Skin of body (tissue), 1 donor: ENCODE measurements at regions not wholly inside any gene's neighbourhood (a gene's known extent, or its start where the extent isn't known, plus 50 kb on each side); places are given as distances from the start of the nearest gene placed in this dataset.

Source experiments
- DNase-seq: peaks from one replicate; lab custom pipeline; 2025; lab: John Stamatoyannopoulos, UW

DNA sequence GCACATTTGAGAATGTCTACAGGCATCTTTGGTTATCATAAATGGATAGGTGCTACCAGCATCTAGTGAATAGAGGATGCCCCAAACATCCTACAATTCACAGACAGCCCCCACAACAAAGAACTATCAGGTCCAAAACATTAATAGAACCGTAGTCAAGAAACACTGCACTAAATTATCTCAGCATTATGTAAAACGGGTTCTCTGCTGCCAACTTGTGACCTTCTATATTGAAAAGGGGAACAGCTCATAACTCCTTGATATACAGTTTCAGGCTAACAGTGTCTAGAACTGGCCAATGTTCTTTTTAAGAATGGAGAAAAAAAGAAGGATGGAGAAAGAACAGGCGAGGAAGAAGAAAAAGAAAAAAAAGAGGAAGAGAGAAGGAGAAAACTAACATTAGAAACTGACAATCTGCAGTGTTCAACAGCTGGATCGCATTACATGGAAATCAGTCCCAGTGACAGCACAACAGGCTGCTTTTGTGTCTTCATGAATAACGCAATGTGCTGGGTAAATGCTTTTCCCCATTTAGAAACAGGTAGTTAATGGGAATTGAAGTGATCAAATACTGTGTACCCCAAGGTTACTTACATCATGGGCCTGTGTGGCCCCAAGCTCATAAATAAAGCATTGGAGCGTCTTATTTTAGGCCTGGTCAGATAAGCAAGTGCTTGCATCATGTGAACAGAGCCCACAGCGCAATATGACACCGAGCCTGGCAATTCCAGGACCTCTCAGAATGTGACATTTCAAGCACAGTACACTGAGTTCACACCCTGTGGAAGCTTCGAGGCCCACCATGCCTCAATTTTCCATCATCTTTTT, 339.5 kb downstream of the DHX15 start:
- peak; percentile 92 for DNase-seq

- no peak for DNase-seq
Measured at GRCh38 chr4:24243641-24244040, 340.7 kb downstream of the DHX15 start.

- no peak for DNase-seq
Measured at GRCh38 chr4:24241511-24241910, 342.8 kb downstream of the DHX15 start.

DNA sequence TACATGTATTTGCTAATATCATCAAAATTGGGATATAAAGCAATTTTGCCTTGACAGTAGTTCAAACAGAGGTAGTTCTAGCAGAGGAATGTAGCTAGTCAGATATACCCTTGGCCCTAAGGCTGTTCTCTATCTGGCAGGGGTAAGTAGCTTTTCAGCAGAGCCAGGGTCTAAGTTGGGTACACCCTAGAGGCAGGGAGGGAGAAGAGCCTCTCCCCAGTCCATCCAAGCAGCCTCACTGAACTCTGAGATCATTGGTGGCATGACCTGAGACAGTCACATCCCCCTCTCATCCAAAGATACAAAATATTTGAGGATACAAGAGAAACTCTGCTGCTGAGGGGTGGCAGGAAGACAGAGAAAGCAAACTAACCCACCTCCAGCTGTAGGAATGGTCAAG, 343.7 kb downstream of the DHX15 start:
- DNase-seq, result no peak

- no peak for DNase-seq
Measured at GRCh38 chr4:24237709-24238108, 346.6 kb downstream of the DHX15 start.

- no peak for DNase-seq
Measured at GRCh38 chr4:24236532-24236931, 346.7 kb upstream of the PPARGC1A start.

GRCh38 chr4:24236120-24236519, 346.3 kb upstream of the PPARGC1A start:
- DNase-seq, result no peak

- DNase-seq, result no peak
Measured at GRCh38 chr4:24235618-24236017, 345.8 kb upstream of the PPARGC1A start.

DNA sequence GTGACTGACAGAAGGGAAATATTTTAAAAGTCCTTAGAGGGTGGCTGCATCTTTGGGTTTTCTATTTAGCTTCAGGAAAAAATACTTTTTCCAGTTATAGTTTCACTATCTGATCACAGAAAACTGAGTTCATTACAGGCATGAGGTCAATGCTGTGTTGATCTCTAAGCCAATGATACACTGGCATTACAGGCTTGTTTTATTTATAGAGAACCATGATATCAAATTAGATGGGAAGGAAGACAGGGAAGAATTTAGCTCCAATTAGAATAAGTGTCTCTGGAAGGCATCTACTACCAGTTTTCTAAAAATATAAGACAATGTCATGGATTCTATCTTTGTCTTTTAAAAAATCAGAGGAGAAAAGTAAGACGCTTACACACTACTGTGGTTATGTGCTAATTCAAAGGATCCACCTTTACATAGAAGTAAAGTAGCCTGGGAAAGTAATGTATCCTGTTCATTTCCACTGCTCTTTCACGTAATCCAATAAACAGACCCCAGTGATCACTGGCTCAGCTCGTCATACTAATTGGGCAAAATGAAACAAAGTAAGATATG, 344.5 kb upstream of the PPARGC1A start:
- DNase-seq, result no peak

DNA sequence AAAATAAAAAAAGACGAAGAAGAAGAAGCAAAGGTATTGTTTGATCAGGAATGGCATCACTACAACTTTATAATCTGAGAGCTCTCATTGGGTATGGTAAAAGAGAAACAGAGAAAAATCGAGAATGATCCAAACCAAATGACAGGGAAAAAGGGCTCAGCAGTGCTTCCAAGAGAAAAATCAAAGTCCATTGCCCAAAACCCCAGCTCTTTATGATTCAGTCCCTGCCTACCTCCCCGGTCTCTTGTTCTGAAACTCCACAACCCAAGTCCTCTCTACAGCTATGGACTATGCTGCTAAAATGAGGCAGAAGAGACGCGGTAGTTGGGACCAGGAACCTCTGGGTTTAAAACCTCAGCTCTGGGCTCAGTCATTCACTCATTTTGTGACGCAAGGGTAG, 341.1 kb upstream of the PPARGC1A start:
- DNase-seq, result no peak

- DNase-seq, result no peak
Measured at GRCh38 chr4:24229978-24230377, 340.1 kb upstream of the PPARGC1A start.

DNA sequence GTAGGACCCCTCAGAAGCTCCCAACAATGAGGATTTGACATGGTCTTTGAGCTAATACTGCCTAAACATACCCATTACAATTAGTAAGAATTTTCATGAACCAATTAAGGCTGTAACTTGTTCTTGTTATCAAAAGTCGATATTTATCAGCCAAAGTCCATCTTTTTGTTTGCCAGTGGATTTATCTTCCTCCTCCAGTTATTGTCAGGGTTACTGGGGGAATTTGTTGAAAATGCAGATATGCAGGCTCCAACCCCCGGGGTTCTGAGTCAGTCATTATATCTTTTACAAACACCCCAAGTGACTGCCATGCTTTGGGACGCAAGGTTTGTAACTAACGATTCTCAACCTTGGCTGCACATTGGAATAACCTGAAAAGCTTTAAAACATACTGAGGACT, 338.8 kb upstream of the PPARGC1A start:
- DNase-seq, result no peak

DNA sequence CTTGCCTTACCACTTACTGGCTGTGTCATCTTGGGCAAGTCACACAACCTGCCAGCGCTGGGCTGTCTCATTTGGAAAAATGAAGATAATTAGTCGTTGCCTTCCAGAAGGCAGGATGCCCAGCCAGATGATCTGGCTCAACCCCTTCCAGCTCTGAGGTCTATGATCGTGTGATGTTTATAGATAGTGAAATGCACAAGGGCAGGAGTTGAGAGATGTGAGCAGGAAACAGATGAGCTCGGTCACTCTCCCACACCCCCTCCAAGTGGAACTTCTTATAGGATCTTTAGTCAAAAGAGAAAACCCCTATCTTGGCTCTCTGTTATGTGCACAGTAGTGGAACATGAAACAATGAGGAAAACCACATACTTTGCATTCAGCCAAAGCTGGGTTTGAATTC, 336.8 kb upstream of the PPARGC1A start:
- no peak for DNase-seq

DNA sequence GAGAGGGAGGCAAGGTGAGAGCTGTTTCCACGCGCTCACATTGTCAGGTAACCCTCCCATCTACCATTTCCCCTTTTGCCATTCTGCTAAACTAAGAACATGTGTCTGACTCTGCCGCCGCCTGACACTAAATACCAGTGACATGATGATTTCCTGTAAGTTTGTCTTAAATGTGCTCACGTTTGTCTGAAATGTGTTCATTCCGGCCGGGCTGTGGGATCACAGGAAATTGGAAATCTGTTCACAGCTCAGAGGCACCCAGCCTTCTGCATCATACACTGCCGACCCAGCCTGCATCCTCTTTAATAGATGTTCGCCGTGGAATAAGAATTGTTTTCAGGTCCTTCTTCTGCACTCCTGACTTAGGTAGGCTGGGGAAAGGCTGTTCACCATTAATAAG, 336.2 kb upstream of the PPARGC1A start:
- DNase-seq, result peak; percentile 28

- DNase-seq, result no peak
Measured at GRCh38 chr4:24224446-24224845, 334.6 kb upstream of the PPARGC1A start.

DNA sequence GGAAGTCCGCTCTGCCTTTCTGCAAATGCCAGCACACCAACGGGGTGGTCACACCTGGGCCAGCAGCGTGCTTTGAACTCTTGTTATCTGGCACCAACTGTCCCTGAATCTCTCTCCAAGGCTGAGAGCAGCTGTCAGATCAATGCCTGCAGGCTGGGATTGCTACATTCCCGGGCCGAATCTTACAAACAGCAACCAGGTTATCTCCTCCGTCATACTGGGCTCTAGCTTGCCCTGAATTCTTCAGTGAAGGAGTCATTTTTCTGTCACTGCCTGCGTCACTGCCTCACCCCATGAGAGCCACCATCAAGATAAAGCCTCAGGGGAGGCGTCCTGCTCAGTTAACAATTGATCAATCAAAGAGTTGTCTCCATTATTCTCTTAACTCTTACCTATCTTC, 329.4 kb upstream of the PPARGC1A start:
- DNase-seq, result no peak

GRCh38 chr4:24218566-24218965, 328.7 kb upstream of the PPARGC1A start:
- no peak for DNase-seq

DNA sequence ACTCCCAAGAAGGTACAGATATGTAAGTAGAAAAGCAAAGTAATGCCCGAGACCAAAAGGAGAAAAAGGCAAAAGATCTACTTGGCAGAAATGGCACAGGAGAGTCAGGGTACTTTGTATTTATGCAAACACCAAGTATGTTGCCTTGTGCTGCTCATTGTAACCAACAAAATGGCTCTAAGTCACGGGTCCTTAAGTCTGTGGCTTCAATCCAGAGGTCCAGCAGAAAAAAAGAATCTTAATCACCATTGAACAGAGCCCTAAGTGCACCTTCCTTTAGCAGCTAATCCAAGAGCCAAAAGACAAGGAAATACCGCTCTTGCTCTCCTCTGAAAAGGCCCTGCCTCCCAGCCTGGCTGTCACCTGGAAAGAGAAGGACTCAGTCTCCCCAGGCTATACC, 324.9 kb upstream of the PPARGC1A start:
- DNase-seq, result no peak

DNA sequence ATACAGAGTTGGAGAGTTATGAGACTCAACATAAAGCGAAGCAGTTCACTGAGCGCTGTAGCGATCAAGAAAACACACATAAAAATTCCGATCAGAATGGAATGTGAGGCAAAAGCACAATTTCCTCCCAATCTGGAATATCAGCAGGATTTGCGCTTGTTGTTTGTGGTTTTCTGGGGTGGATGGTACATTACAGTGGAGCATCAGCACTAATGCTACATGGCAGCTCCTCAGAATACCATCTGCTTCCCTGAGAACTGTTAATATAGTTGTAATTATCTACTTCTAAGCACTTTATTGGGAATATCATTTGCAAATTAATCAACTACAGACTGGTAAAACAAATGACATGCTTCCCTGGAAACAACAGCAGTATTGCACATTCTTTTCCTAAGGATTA, 324.1 kb upstream of the PPARGC1A start:
- DNase-seq, result peak; percentile 2

DNA sequence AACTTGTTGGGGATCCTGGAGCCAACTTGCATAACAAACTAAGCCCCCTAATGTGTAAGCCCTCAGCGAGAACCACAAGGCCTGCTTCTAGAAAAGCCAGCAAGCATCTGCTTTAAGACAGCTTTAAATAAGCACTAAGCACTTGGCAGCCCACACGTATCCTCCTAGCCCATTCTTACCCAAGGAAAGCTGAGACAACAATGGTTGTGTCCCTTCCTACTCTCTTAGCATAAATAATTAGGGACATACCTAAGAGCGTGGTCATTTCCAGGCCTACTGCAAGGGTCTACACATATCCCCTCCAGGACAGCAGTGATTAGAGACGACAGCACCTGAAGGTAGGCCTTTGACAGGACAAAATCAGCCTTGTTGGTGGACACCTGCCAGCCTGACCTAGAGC, 322.8 kb upstream of the PPARGC1A start:
- DNase-seq, result no peak

GRCh38 chr4:24211856-24212255, 322.0 kb upstream of the PPARGC1A start:
- no peak for DNase-seq

DNA sequence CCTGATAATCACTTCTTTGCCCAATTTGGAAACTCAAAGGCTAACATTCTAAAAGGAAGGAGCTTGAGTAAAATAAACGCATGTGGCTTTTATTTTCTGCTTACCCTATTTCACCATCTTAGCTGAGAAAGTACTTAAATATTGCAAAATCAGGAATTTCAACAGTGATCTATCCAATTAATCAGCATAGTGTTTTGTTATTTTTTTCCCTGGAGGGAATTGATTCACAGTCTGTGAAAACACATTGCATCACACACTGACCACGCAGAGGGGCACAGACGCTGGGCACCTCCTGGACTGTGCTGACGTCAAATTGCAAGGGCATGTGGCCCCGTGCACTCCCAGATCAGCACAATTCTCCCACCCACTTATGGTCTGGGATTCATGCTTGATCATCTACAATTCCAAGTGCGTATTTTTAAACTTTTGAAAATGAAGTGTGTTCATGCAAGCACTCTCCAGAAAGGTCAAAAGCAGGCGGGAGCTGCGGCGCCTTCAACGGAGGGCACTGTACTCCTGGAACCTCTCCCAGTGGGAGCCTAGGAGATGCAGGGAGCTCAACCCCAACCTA, 320.6 kb upstream of the PPARGC1A start:
- no peak for DNase-seq

DNA sequence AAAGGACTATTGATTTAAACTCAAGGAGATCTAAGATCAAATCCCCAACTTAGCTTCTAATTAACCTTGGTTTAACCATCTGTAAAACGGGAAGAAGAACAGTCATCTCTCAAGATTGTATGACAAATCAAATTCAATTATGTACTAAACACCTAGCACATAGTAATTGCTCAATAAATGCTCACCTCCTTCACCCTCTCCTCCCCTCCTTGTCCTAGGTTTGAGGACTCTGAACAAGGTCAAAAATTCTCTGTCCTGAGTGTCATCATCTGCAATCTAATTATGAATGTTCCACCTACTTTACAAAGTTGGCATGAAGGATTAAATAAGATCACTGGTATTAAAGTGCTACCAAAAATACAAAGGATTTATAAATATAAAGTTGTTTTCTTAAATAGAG, 320.1 kb upstream of the PPARGC1A start:
- no peak for DNase-seq
